Stimulated activated CD4-positive, alpha-beta T cell treated with anti-CD3 and anti-CD28 coated beads, TNF-alpha, amount 100 ng/mL, for 24 hours (primary cell): ENCODE measurements at regions not wholly inside any gene's neighbourhood (a gene's known extent, or its start where the extent isn't known, plus 50 kb on each side); places are given as distances from the start of the nearest gene placed in this dataset.
"Not testable (repeated sequence)": the region's sequence is repeated elsewhere in the genome, so short reads cannot be mapped to it uniquely, and the experiment has no call there.

Experiments used
- DNase-seq, 3 experiments: peaks; one replicate each; pipeline ENCODE4 v3.0.0-alpha.2; 2020; ENCODE audit warnings: low read depth in 3 of 3

- DNase-seq: no peak
Observed at GRCh38 chr14:66011855-66012254, 474.3 kb upstream of the CCDC196 start.

- not testable (repeated sequence) for DNase-seq
Observed at GRCh38 chr14:66013607-66014006, 472.6 kb upstream of the CCDC196 start.

- DNase-seq: no peak
Observed at GRCh38 chr14:66015071-66015780, 470.9 kb upstream of the CCDC196 start.

GRCh38 chr14:66017927-66018326, 468.2 kb upstream of the CCDC196 start:
- no peak for DNase-seq

- DNase-seq: no peak
Observed at GRCh38 chr14:66022526-66022925, 463.6 kb upstream of the CCDC196 start.

- DNase-seq: no peak
Observed at GRCh38 chr14:66025779-66026178, 460.4 kb upstream of the CCDC196 start.

- DNase-seq: not testable (repeated sequence)
Observed at GRCh38 chr14:66031981-66032380, 454.2 kb upstream of the CCDC196 start.

GRCh38 chr14:66032800-66033199, 453.4 kb upstream of the CCDC196 start:
- no peak for DNase-seq

- no peak for DNase-seq
Observed at GRCh38 chr14:66036547-66036946, 449.6 kb upstream of the CCDC196 start.

- no peak for DNase-seq
Observed at GRCh38 chr14:66037361-66037760, 448.8 kb upstream of the CCDC196 start.

GRCh38 chr14:66038212-66038611, 448.0 kb upstream of the CCDC196 start:
- no peak for DNase-seq

GRCh38 chr14:66038618-66039017, 447.6 kb upstream of the CCDC196 start:
- DNase-seq: no peak

GRCh38 chr14:66039495-66039894, 446.7 kb upstream of the CCDC196 start:
- no peak for DNase-seq

GRCh38 chr14:66041582-66041981, 444.6 kb upstream of the CCDC196 start:
- DNase-seq: no peak

GRCh38 chr14:66043921-66044320, 442.2 kb upstream of the CCDC196 start:
- no peak for DNase-seq

- no peak for DNase-seq
Observed at GRCh38 chr14:66045572-66046021, 440.6 kb upstream of the CCDC196 start.

GRCh38 chr14:66046035-66046434, 440.1 kb upstream of the CCDC196 start:
- DNase-seq: no peak

- DNase-seq: no peak
Observed at GRCh38 chr14:66046591-66046990, 439.6 kb upstream of the CCDC196 start.

- no peak for DNase-seq
Observed at GRCh38 chr14:66056268-66056907, 429.8 kb upstream of the CCDC196 start.

GRCh38 chr14:66056926-66057552, 429.1 kb upstream of the CCDC196 start:
- DNase-seq: no peak

GRCh38 chr14:66065188-66065587, 421.0 kb upstream of the CCDC196 start:
- no peak for DNase-seq

- DNase-seq: no peak
Observed at GRCh38 chr14:66066981-66067776, 419.0 kb upstream of the CCDC196 start.
